ENCODE measurements at regions not wholly inside any gene's neighbourhood (a gene's known extent, or its start where the extent isn't known, plus 50 kb on each side); places are given as distances from the start of the nearest gene placed in this dataset.
A peak's percentile ranks its signal among the peaks of the same experiment; 100 is the strongest.

GRCh38 chr7:67678419-67678818 lies 681.8 kb downstream of the TYW1 start:
- DNase-seq (ENCODE audit: low read depth, low spot score) = no peak
- no peak overlapping the region for H3K27ac ChIP-seq
- TF ChIP-seq FOXP2 (optimal IDR thresholded peaks at IDR 0.05; ENCODE audit: control extremely low read depth, extremely low read length, insufficient read depth) (no peak), POLR2AphosphoS5 (IDR thresholded peaks at IDR 0.05; ENCODE audit: borderline replicate concordance, low read depth, low read length) (no peak), EZH2 (IDR thresholded peaks at IDR 0.05) (no peak)
- no peaks in the 10 kb centered on the region for H3K9me3 ChIP-seq (ENCODE audit: low read depth, low read length)
- no peak overlapping the region for H3K4me3 ChIP-seq
- no peak overlapping the region for H3K9ac ChIP-seq (ENCODE audit: insufficient read length)
- no peaks in the 10 kb centered on the region for H3K36me3 ChIP-seq (ENCODE audit: insufficient read depth, low read length)

- no peak for TF ChIP-seq EZH2 (IDR thresholded peaks at IDR 0.05)
- no peak for TF ChIP-seq POLR2AphosphoS5 (IDR thresholded peaks at IDR 0.05; ENCODE audit: borderline replicate concordance, low read depth, low read length)
- no peak for TF ChIP-seq FOXP2 (optimal IDR thresholded peaks at IDR 0.05; ENCODE audit: control extremely low read depth, extremely low read length, insufficient read depth)
- Histone ChIP-seq H3K27ac (no peak overlapping the region), H3K4me3 (no peak overlapping the region), H3K9ac (ENCODE audit: insufficient read length) (no peak overlapping the region), H3K9me3 (ENCODE audit: low read depth, low read length) (no peaks in the 10 kb centered on the region), H3K36me3 (ENCODE audit: insufficient read depth, low read length) (no peaks in the 10 kb centered on the region)
- peak; percentile 67 for DNase-seq (ENCODE audit: low read depth, low spot score)
Observed at GRCh38 chr7:67683628-67684027, 687.0 kb downstream of the TYW1 start.

GRCh38 chr7:67690700-67691099 lies 694.1 kb downstream of the TYW1 start:
- TF ChIP-seq EZH2 (IDR thresholded peaks at IDR 0.05) (no peak), POLR2AphosphoS5 (IDR thresholded peaks at IDR 0.05; ENCODE audit: borderline replicate concordance, low read depth, low read length) (no peak), FOXP2 (optimal IDR thresholded peaks at IDR 0.05; ENCODE audit: control extremely low read depth, extremely low read length, insufficient read depth) (no peak)
- Histone ChIP-seq H3K36me3 (ENCODE audit: insufficient read depth, low read length) (no peaks in the 10 kb centered on the region), H3K9me3 (ENCODE audit: low read depth, low read length) (no peaks in the 10 kb centered on the region), H3K9ac (ENCODE audit: insufficient read length) (no peak overlapping the region), H3K4me3 (no peak overlapping the region), H3K27ac (no peak overlapping the region)
- DNase-seq (ENCODE audit: low read depth, low spot score) = no peak

GRCh38 chr7:67692425-67692824 lies 695.8 kb downstream of the TYW1 start:
- TF ChIP-seq FOXP2 (optimal IDR thresholded peaks at IDR 0.05; ENCODE audit: control extremely low read depth, extremely low read length, insufficient read depth) (no peak), EZH2 (IDR thresholded peaks at IDR 0.05) (no peak), POLR2AphosphoS5 (IDR thresholded peaks at IDR 0.05; ENCODE audit: borderline replicate concordance, low read depth, low read length) (no peak)

GRCh38 chr7:67696124-67696523 lies 699.5 kb downstream of the TYW1 start:
- no peak for TF ChIP-seq FOXP2 (optimal IDR thresholded peaks at IDR 0.05; ENCODE audit: control extremely low read depth, extremely low read length, insufficient read depth)
- no peak for TF ChIP-seq EZH2 (IDR thresholded peaks at IDR 0.05)
- no peak for TF ChIP-seq POLR2AphosphoS5 (IDR thresholded peaks at IDR 0.05; ENCODE audit: borderline replicate concordance, low read depth, low read length)
- H3K27ac ChIP-seq = no peak overlapping the region

More at GRCh38 chr7:67692425-67692824, 695.8 kb downstream of the TYW1 start:
- H3K9ac ChIP-seq (ENCODE audit: insufficient read length) = no peak overlapping the region
- no peak for DNase-seq (ENCODE audit: low read depth, low spot score)
- H3K4me3 ChIP-seq = no peak overlapping the region
- no peaks in the 10 kb centered on the region for H3K9me3 ChIP-seq (ENCODE audit: low read depth, low read length)
- H3K36me3 ChIP-seq (ENCODE audit: insufficient read depth, low read length) = no peaks in the 10 kb centered on the region
- H3K27ac ChIP-seq = no peak overlapping the region

GRCh38 chr7:67696878-67697277 lies 700.2 kb downstream of the TYW1 start:
- no peak overlapping the region for H3K27ac ChIP-seq
- no peak overlapping the region for H3K9ac ChIP-seq (ENCODE audit: insufficient read length)
- no peak for DNase-seq (ENCODE audit: low read depth, low spot score)
- H3K4me3 ChIP-seq = no peak overlapping the region
- H3K9me3 ChIP-seq (ENCODE audit: low read depth, low read length) = no peaks in the 10 kb centered on the region
- H3K36me3 ChIP-seq (ENCODE audit: insufficient read depth, low read length) = no peaks in the 10 kb centered on the region
- TF ChIP-seq POLR2AphosphoS5 (IDR thresholded peaks at IDR 0.05; ENCODE audit: borderline replicate concordance, low read depth, low read length) = no peak
- no peak for TF ChIP-seq EZH2 (IDR thresholded peaks at IDR 0.05)
- TF ChIP-seq FOXP2 (optimal IDR thresholded peaks at IDR 0.05; ENCODE audit: control extremely low read depth, extremely low read length, insufficient read depth) = no peak

More at GRCh38 chr7:67696124-67696523, 699.5 kb downstream of the TYW1 start:
- Histone ChIP-seq H3K9ac (ENCODE audit: insufficient read length) (no peak overlapping the region), H3K4me3 (no peak overlapping the region), H3K9me3 (ENCODE audit: low read depth, low read length) (no peaks in the 10 kb centered on the region), H3K36me3 (ENCODE audit: insufficient read depth, low read length) (no peaks in the 10 kb centered on the region)
- no peak for DNase-seq (ENCODE audit: low read depth, low spot score)

- Histone ChIP-seq H3K36me3 (ENCODE audit: insufficient read depth, low read length) (no peaks in the 10 kb centered on the region), H3K9me3 (ENCODE audit: low read depth, low read length) (no peaks in the 10 kb centered on the region), H3K27ac (no peak overlapping the region), H3K4me3 (no peak overlapping the region), H3K9ac (ENCODE audit: insufficient read length) (no peak overlapping the region)
- TF ChIP-seq EZH2 (IDR thresholded peaks at IDR 0.05) (no peak), POLR2AphosphoS5 (IDR thresholded peaks at IDR 0.05; ENCODE audit: borderline replicate concordance, low read depth, low read length) (no peak), FOXP2 (optimal IDR thresholded peaks at IDR 0.05; ENCODE audit: control extremely low read depth, extremely low read length, insufficient read depth) (no peak)
- no peak for DNase-seq (ENCODE audit: low read depth, low spot score)
Observed at GRCh38 chr7:67698354-67698753, 701.7 kb downstream of the TYW1 start.

- H3K4me3 ChIP-seq = no peak overlapping the region
- no peaks in the 10 kb centered on the region for H3K36me3 ChIP-seq (ENCODE audit: insufficient read depth, low read length)
- H3K9me3 ChIP-seq (ENCODE audit: low read depth, low read length) = no peaks in the 10 kb centered on the region
- no peak for DNase-seq (ENCODE audit: low read depth, low spot score)
- peak; percentile 57 for TF ChIP-seq FOXP2 (optimal IDR thresholded peaks at IDR 0.05; ENCODE audit: control extremely low read depth, extremely low read length, insufficient read depth)
- no peak for TF ChIP-seq EZH2 (IDR thresholded peaks at IDR 0.05)
- no peak for TF ChIP-seq POLR2AphosphoS5 (IDR thresholded peaks at IDR 0.05; ENCODE audit: borderline replicate concordance, low read depth, low read length)
- no peak overlapping the region for H3K9ac ChIP-seq (ENCODE audit: insufficient read length)
- H3K27ac ChIP-seq = no peak overlapping the region
Observed at GRCh38 chr7:67705850-67706249, 709.2 kb downstream of the TYW1 start.

GRCh38 chr7:67711706-67712105 lies 715.1 kb downstream of the TYW1 start:
- DNase-seq (ENCODE audit: low read depth, low spot score) = no peak
- Histone ChIP-seq H3K9me3 (ENCODE audit: low read depth, low read length) (no peaks in the 10 kb centered on the region), H3K36me3 (ENCODE audit: insufficient read depth, low read length) (no peaks in the 10 kb centered on the region), H3K9ac (ENCODE audit: insufficient read length) (no peak overlapping the region), H3K27ac (no peak overlapping the region), H3K4me3 (no peak overlapping the region)
- no peak for TF ChIP-seq EZH2 (IDR thresholded peaks at IDR 0.05)
- no peak for TF ChIP-seq FOXP2 (optimal IDR thresholded peaks at IDR 0.05; ENCODE audit: control extremely low read depth, extremely low read length, insufficient read depth)
- no peak for TF ChIP-seq POLR2AphosphoS5 (IDR thresholded peaks at IDR 0.05; ENCODE audit: borderline replicate concordance, low read depth, low read length)
